ENCODE measurements at regions not wholly inside any gene's neighbourhood (a gene's known extent, or its start where the extent isn't known, plus 50 kb on each side); places are given as distances from the start of the nearest gene placed in this dataset.

DNA sequence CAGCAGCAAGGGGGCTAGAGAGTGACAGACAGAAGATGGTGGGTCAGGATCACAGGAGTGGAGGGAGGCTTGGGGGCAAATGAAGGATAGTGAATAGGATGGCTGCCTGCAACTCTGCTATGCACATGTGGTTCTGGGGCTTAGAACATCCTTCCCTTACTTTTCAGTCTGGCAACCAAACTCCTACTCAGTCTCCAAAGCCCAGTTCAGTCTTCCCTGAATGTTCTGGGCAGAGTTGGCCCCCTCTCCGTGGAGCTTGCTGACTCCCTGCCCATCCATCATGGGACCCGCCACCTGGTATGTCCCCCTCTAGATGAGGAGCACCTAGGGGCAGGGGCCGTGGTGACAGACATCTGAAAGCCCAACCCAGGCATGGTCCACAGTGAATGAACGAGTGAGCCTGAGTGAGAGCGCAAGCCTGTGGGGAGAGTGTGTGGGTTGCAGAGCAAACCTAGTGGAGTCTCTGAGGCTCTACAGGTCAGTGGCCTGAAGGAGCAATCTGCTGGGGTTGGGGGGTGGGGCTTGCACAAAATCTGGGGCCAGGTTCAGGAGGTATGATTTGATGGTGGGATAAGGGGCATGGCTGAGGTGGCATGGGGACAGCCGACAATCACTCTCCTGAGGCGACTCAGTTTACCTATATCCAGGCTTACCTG lies 180.6 kb downstream of the FGF18 start:
- Mint-ChIP-seq H3K4me3 (no peak overlapping the region), H3K9me3 (ENCODE audit: insufficient read depth) (no peaks in the 10 kb centered on the region), H3K36me3 (ENCODE audit: low read depth) (no peaks in the 10 kb centered on the region), H3K27ac (no peak overlapping the region), H3K4me1 (ENCODE audit: low read depth) (peaks cover 3% of the 10 kb centered on the region), H3K27me3 (ENCODE audit: low read depth) (peaks cover 16% of the 10 kb centered on the region)
- no peak for DNase-seq
- CTCF ChIA-PET: no interaction called here
- POLR2A ChIA-PET: no interaction called here
- ATAC-seq: no peak

GRCh38 chr5:171600741-171601265 lies 181.4 kb downstream of the FGF18 start:
- H3K4me3 Mint-ChIP-seq: no peak overlapping the region
- POLR2A ChIA-PET: no interaction called here
- H3K27me3 Mint-ChIP-seq (ENCODE audit: low read depth): peaks cover 16% of the 10 kb centered on the region
- DNase-seq (no peak), ATAC-seq (no peak)
- no peak overlapping the region for H3K27ac Mint-ChIP-seq
- H3K4me1 Mint-ChIP-seq (ENCODE audit: low read depth): peaks cover 3% of the 10 kb centered on the region
- CTCF ChIA-PET: no interaction called here
- no peaks in the 10 kb centered on the region for H3K9me3 Mint-ChIP-seq (ENCODE audit: insufficient read depth)
- H3K36me3 Mint-ChIP-seq (ENCODE audit: low read depth): no peaks in the 10 kb centered on the region

DNA sequence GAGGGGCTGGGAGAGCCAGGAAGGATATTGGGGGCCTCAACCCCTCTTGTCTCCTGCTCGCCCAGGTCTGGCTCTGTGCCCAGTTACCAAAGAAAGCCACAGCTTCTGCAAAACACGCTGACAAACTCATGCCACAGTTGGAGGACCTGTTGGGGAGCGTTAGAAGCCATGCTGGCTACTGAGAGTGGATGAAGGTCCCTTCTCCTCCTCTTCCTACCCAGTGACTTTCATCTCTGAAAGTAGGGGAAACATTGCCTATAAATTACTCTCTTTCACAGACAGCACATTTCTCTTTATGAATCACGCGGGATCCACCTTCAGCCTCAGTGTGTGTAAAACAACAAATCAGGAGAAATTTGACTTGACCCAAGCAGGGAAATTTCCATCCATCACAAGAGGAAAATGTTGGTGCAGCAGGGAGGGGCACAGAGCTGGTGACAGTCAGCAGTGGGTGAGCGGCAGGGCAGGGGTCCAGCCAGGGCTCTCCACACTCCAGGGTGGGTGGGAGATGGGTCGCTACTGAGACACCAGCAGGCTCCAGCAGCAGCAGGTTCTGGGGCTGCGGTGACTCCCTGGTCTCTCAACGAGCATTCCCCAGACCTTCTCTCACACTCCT lies 181.9 kb downstream of the FGF18 start:
- Mint-ChIP-seq H3K36me3 (ENCODE audit: low read depth) (no peaks in the 10 kb centered on the region), H3K27me3 (ENCODE audit: low read depth) (peaks cover 16% of the 10 kb centered on the region), H3K27ac (no peak overlapping the region), H3K9me3 (ENCODE audit: insufficient read depth) (peaks cover 4% of the 10 kb centered on the region), H3K4me3 (no peak overlapping the region), H3K4me1 (ENCODE audit: low read depth) (peaks cover 3% of the 10 kb centered on the region)
- DNase-seq: no peak
- CTCF ChIA-PET: no interaction called here
- POLR2A ChIA-PET: no interaction called here
- no peak for ATAC-seq

DNA sequence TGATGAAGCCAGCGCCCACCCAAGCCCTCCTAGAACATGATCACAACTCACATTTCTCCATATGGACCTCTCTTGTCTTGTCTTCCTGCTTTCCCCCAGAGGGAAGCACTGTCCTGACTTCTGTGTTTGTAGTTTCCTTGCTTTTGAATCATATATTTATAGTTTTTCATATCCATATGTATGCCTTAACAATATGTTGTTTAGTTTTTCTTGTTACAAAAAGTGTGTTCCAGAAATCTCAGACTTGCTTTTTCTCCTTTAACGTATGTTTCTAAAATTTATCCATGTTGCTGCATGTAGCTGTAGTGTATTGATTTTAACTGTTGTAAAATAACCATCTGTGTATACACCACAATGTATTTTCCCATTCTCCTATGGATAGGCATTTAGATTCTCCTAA lies 182.0 kb upstream of the SMIM23 start:
- Mint-ChIP-seq H3K4me1 (ENCODE audit: low read depth) (peaks cover 3% of the 10 kb centered on the region), H3K36me3 (ENCODE audit: low read depth) (no peaks in the 10 kb centered on the region), H3K4me3 (no peak overlapping the region), H3K27ac (no peak overlapping the region), H3K27me3 (ENCODE audit: low read depth) (peaks cover 20% of the 10 kb centered on the region), H3K9me3 (ENCODE audit: insufficient read depth) (peaks cover 5% of the 10 kb centered on the region)
- DNase-seq (no peak), ATAC-seq (no peak)
- CTCF ChIA-PET: no interaction called here
- POLR2A ChIA-PET: no interaction called here

DNA sequence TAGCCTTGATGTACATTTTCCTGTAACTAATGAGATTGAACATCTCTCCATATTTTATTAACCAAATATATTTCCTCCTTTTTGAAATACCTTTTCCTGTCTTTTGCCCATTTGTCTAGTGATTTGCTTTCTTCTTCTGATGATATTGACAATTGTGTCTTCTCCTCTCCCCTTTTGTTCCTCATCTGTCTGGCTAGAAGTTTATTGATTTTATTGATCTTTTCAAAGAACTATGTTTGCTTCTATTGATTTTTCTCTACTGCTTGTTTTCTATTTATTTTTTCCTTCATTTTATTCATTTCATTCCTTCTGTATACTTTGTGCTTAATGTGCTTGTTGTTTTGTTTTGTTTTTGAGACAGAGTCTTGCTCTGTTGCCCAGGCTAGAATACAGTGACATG lies 181.4 kb upstream of the SMIM23 start:
- no peak overlapping the region for H3K27ac Mint-ChIP-seq
- H3K36me3 Mint-ChIP-seq (ENCODE audit: low read depth): no peaks in the 10 kb centered on the region
- peaks cover 3% of the 10 kb centered on the region for H3K4me1 Mint-ChIP-seq (ENCODE audit: low read depth)
- ChIA-PET POLR2A (no interaction called here), CTCF (no interaction called here)
- no peak for ATAC-seq
- no peak for DNase-seq
- peaks cover 24% of the 10 kb centered on the region for H3K27me3 Mint-ChIP-seq (ENCODE audit: low read depth)
- H3K4me3 Mint-ChIP-seq: no peak overlapping the region
- H3K9me3 Mint-ChIP-seq (ENCODE audit: insufficient read depth): peaks cover 5% of the 10 kb centered on the region

GRCh38 chr5:171606414-171607024 lies 179.1 kb upstream of the SMIM23 start:
- CTCF ChIA-PET: interaction anchor here (1.8 kb wide), 1 partner anchor 188 kb away, joined by 6 read pairs; the partner anchor contains the start of gene FGF18
- no peak for ATAC-seq
- Mint-ChIP-seq H3K36me3 (ENCODE audit: low read depth) (no peaks in the 10 kb centered on the region), H3K27me3 (ENCODE audit: low read depth) (peaks cover 18% of the 10 kb centered on the region), H3K9me3 (ENCODE audit: insufficient read depth) (peaks cover 5% of the 10 kb centered on the region), H3K4me1 (ENCODE audit: low read depth) (no peaks in the 10 kb centered on the region), H3K4me3 (no peak overlapping the region), H3K27ac (no peak overlapping the region)
- DNase-seq: no peak
- POLR2A ChIA-PET: no interaction called here

DNA sequence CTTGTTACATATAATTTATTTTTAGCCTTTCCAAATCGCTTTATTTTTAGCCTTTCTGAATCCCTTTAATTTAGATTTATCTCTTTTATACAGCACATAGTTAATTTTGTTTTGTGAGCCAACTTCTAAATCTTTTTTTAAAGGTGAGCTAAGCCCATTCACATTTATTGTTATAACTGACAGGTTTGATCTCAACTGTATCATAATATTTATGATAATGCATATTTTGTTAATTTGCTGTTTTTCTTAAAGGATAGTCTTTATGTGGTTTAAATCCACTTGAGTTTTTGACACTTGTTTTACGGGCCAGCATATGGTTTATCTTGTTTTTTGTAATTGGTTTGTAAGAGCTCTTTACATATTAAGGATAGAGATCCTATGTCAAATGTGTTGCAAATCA lies 177.8 kb upstream of the SMIM23 start:
- no peak overlapping the region for H3K27ac Mint-ChIP-seq
- no peak overlapping the region for H3K4me3 Mint-ChIP-seq
- DNase-seq (no peak), ATAC-seq (no peak)
- no peaks in the 10 kb centered on the region for H3K36me3 Mint-ChIP-seq (ENCODE audit: low read depth)
- ChIA-PET CTCF (no interaction called here), POLR2A (no interaction called here)
- H3K4me1 Mint-ChIP-seq (ENCODE audit: low read depth): no peaks in the 10 kb centered on the region
- H3K9me3 Mint-ChIP-seq (ENCODE audit: insufficient read depth): peaks cover 5% of the 10 kb centered on the region
- H3K27me3 Mint-ChIP-seq (ENCODE audit: low read depth): peaks cover 14% of the 10 kb centered on the region

GRCh38 chr5:171609806-171610452 lies 175.7 kb upstream of the SMIM23 start:
- ATAC-seq: no peak
- H3K9me3 Mint-ChIP-seq (ENCODE audit: insufficient read depth): peaks cover 5% of the 10 kb centered on the region
- CTCF ChIA-PET: no interaction called here
- no peaks in the 10 kb centered on the region for H3K36me3 Mint-ChIP-seq (ENCODE audit: low read depth)
- DNase-seq: no peak
- no peaks in the 10 kb centered on the region for H3K4me1 Mint-ChIP-seq (ENCODE audit: low read depth)
- H3K27ac Mint-ChIP-seq: no peak overlapping the region
- no peak overlapping the region for H3K4me3 Mint-ChIP-seq
- H3K27me3 Mint-ChIP-seq (ENCODE audit: low read depth): peaks cover 8% of the 10 kb centered on the region
- POLR2A ChIA-PET: no interaction called here

DNA sequence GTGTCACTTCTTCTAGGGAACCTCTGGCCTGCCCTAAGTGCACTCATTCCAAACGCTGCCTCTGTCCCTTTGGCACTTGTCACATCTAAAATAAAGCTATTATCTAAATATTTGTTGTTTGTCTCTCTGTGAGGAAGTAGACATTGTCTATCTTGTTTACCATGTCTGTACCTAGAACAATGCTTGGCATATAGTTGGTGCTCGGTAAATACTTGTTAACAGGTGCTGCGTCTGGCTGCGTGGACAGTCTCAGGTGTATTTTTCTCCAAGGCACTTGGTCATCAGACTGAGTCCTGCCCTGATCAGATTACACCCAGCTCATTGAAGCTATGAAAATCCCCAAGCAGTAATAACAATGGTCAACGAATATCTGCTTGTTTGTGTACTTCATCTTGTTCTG lies 174.9 kb upstream of the SMIM23 start:
- Mint-ChIP-seq H3K27ac (no peak overlapping the region), H3K4me3 (no peak overlapping the region), H3K27me3 (ENCODE audit: low read depth) (peaks cover 8% of the 10 kb centered on the region), H3K9me3 (ENCODE audit: insufficient read depth) (peaks cover 5% of the 10 kb centered on the region), H3K4me1 (ENCODE audit: low read depth) (no peaks in the 10 kb centered on the region), H3K36me3 (ENCODE audit: low read depth) (no peaks in the 10 kb centered on the region)
- ATAC-seq (no peak), DNase-seq (no peak)
- ChIA-PET POLR2A (no interaction called here), CTCF (no interaction called here)

DNA sequence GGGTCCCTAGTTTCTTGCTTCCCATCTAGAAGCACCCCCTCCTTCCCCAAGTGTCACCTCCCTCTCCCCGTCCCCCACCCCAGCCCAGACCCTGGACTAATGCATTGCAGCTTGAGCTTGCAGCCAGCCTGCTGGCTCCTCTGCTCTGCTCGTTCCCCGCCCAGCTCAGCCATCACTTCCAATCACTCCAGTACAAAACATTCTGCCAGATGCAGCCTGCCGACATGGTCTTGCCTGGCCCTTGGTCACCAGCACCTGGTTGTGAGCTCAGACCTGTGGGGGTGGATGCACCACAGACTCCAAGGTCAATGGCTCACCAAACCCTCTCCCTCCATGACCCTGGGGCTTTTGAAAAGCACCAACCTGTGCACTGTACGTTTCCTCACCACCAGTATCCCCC lies 172.9 kb upstream of the SMIM23 start:
- DNase-seq: no peak
- no peaks in the 10 kb centered on the region for H3K36me3 Mint-ChIP-seq (ENCODE audit: low read depth)
- ChIA-PET CTCF (no interaction called here), POLR2A (no interaction called here)
- peaks cover 4% of the 10 kb centered on the region for H3K27me3 Mint-ChIP-seq (ENCODE audit: low read depth)
- H3K4me1 Mint-ChIP-seq (ENCODE audit: low read depth): no peaks in the 10 kb centered on the region
- ATAC-seq: no peak
- no peak overlapping the region for H3K27ac Mint-ChIP-seq
- H3K4me3 Mint-ChIP-seq: no peak overlapping the region
- no peaks in the 10 kb centered on the region for H3K9me3 Mint-ChIP-seq (ENCODE audit: insufficient read depth)

GRCh38 chr5:171614511-171614910 lies 171.1 kb upstream of the SMIM23 start:
- ATAC-seq (no peak), DNase-seq (no peak)
- CTCF ChIA-PET: no interaction called here
- POLR2A ChIA-PET: no interaction called here
- H3K4me1 Mint-ChIP-seq (ENCODE audit: low read depth): no peaks in the 10 kb centered on the region
- no peaks in the 10 kb centered on the region for H3K27me3 Mint-ChIP-seq (ENCODE audit: low read depth)
- H3K4me3 Mint-ChIP-seq: no peak overlapping the region
- no peaks in the 10 kb centered on the region for H3K36me3 Mint-ChIP-seq (ENCODE audit: low read depth)
- no peak overlapping the region for H3K27ac Mint-ChIP-seq
- H3K9me3 Mint-ChIP-seq (ENCODE audit: insufficient read depth): no peaks in the 10 kb centered on the region

DNA sequence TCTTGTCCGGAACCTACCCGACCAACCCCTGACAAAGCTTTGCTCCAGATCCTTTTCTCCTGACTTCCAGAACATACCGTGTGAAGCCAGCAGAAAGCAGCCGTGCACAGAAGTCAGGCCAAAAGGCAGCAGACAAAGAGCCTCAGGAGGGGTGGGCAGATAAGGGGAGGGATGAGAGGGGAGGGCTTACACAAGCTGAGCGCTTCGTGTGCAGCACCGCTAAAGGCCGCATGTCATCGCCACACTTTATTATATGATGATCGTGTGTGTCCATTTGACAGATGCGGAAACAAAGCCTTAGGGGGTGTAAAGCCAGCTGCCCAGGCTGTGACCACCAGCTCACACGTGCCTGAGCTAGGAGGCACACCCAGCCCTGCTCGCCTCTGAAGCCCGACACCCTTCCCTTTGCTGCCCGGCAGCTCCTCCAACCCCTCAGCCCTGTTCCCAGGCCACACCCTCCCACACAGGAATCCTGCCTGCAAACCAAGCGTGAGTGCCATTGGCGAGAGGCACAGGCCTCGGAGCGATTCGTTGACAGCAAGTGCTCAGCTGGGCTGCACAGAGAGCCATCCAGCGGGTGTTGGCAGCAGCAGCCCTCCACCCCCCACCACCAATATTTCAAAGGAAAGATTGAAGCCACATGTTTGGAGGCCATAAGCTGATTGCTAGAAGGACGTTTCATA lies 170.5 kb upstream of the SMIM23 start:
- Mint-ChIP-seq H3K9me3 (ENCODE audit: insufficient read depth) (no peaks in the 10 kb centered on the region), H3K4me3 (no peak overlapping the region), H3K27me3 (ENCODE audit: low read depth) (no peaks in the 10 kb centered on the region), H3K4me1 (ENCODE audit: low read depth) (no peaks in the 10 kb centered on the region), H3K27ac (no peak overlapping the region), H3K36me3 (ENCODE audit: low read depth) (no peaks in the 10 kb centered on the region)
- ChIA-PET CTCF (no interaction called here), POLR2A (no interaction called here)
- ATAC-seq (no peak), DNase-seq (no peak)

Measured in activated CD8-positive, alpha-beta T cell treated with anti-CD3 and anti-CD28 coated beads, Interleukin-2, amount 10 ng/mL, durations not matched to agents 7 days and 5 days (primary cell).